Stimulated activated effector memory CD8-positive, alpha-beta T cell treated with anti-CD3 and anti-CD28 coated beads, Interleukin-12 subunit alpha, Interleukin-12 subunit beta, amount 100 ng/mL, for 72 hours (primary cell): ENCODE measurements at regions not wholly inside any gene's neighbourhood (a gene's known extent, or its start where the extent isn't known, plus 50 kb on each side); places are given as distances from the start of the nearest gene placed in this dataset.
"Not testable (repeated sequence)": the region's sequence is repeated elsewhere in the genome, so short reads cannot be mapped to it uniquely, and the experiment has no call there.

Source experiments
- ATAC-seq: fragments of 150-1000 bp; cut with Tn5 transposase; 2 replicates; pipeline ENCODE4 v1.10.0; 2021
- DNase-seq, 2 donors: peaks; one replicate each; pipeline ENCODE4 v3.0.0; 2021 to 2022; ENCODE audit warnings: low spot score in 2 of 2
- H3K27ac Mint-ChIP-seq: one replicate; pipeline ENCODE4 v1.8.0; 2022; ENCODE audit warnings: mild to moderate bottlenecking, mixed read lengths
- H3K36me3 Mint-ChIP-seq: one replicate; pipeline ENCODE4 v1.8.0; 2022; ENCODE audit warnings: mild to moderate bottlenecking, mixed read lengths
- H3K4me1 Mint-ChIP-seq: one replicate; pipeline ENCODE4 v1.8.0; 2022; ENCODE audit warnings: mixed read lengths
- H3K4me3 Mint-ChIP-seq: one replicate; pipeline ENCODE4 v1.8.0; 2022; ENCODE audit warnings: mild to moderate bottlenecking, mixed read lengths
- H3K9me3 Mint-ChIP-seq: one replicate; pipeline ENCODE4 v1.8.0; 2022; ENCODE audit warnings: mixed read lengths

DNA sequence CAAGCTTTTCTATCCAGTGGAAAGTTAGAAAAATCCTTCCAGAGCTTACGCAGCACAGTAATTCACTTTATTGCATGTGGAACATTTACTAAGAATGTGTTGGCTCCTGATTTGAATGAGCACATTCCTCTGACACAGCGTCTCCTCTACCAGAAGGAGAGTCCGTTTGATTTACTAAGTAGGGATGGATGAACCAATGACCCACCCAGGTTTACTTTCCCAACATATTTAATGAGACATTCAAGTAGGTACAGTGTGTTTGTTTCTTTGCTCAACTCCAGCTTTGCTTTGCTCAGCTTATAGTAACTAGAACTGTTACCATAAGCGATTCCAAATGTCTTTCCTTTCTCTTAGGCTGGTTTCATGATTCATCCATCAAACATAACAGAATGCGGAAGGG, 161.7 kb downstream of the SMARCA1 start:
- Mint-ChIP-seq H3K27ac (no peak overlapping the region), H3K4me3 (no peak overlapping the region), H3K9me3 (no peaks in the 10 kb centered on the region), H3K36me3 (no peaks in the 10 kb centered on the region), H3K4me1 (no peaks in the 10 kb centered on the region)
- ATAC-seq = no peak
- no peak for DNase-seq

DNA sequence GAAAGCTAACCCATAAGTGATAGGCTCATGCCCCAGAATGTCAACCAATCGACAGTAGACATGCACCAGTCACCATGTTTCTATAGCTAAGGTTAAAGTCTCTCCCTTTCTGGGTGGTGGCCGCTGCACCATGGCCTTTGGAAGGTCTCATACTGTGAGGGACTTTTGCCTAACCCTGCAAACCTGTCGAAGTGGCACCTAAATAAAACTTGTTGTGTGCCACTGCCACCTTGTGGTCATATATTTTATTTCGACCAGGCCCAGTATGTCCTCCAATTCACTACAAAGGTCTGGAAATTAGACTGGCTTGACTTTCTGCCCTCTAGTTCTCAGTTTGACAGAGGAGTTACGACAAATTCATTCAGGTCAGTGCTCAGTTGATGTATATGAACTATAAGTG, 163.1 kb downstream of the SMARCA1 start:
- H3K27ac Mint-ChIP-seq = no peak overlapping the region
- no peak overlapping the region for H3K4me3 Mint-ChIP-seq
- no peaks in the 10 kb centered on the region for H3K9me3 Mint-ChIP-seq
- DNase-seq (peak; percentile 1 to 49), ATAC-seq (no peak)
- no peaks in the 10 kb centered on the region for H3K4me1 Mint-ChIP-seq
- H3K36me3 Mint-ChIP-seq = no peaks in the 10 kb centered on the region

DNA sequence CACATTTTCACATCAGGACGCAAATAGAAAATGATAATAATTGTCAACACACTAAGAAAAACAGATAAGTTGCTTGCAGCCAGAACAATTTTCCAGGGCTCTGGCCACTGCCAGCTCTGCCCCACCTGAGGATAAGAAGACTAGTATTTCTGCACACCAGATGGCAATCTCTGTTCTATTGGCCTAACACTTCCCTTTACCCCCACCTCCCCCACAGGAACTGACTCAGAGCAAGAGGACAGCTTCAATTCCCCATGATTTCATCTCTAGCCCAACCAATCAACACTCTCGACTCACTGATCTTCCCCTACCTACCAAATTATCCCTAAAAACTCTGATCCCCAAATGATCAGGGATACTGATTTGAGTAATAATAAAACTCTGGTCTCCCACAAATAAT, 164.0 kb downstream of the SMARCA1 start:
- Mint-ChIP-seq H3K4me1 (no peaks in the 10 kb centered on the region), H3K9me3 (no peaks in the 10 kb centered on the region), H3K36me3 (no peaks in the 10 kb centered on the region), H3K27ac (no peak overlapping the region), H3K4me3 (no peak overlapping the region)
- DNase-seq = no peak
- no peak for ATAC-seq

DNA sequence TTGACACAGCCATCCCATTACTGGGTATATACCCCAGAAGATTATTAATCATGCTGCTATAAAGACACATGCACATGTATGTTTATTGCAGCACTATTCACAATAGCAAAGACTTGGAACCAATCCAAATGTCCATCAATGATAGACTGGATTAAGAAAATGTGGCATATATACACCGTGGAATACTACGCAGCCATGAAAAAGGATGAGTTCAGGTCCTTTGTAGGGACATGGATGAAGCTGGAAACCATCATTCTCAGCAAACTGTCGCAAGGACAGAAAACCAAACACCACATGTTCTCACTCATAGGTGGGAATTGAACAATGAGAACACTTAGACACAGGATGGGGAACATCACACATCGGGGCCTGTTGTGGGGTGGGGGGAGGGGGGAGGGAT, 165.9 kb downstream of the SMARCA1 start:
- not testable (repeated sequence) for DNase-seq, H3K4me3 Mint-ChIP-seq, H3K9me3 Mint-ChIP-seq, H3K36me3 Mint-ChIP-seq, H3K4me1 Mint-ChIP-seq, H3K27ac Mint-ChIP-seq, ATAC-seq

- ATAC-seq = no peak
- no peak for DNase-seq
- Mint-ChIP-seq H3K4me3 (no peak overlapping the region), H3K9me3 (peaks cover 3% of the 10 kb centered on the region), H3K4me1 (no peaks in the 10 kb centered on the region), H3K36me3 (no peaks in the 10 kb centered on the region), H3K27ac (no peak overlapping the region)
Observed at GRCh38 chrX:129347291-129347690, 176.0 kb downstream of the SMARCA1 start.

- Mint-ChIP-seq H3K27ac (no peak overlapping the region), H3K9me3 (peaks cover 3% of the 10 kb centered on the region), H3K4me3 (no peak overlapping the region), H3K4me1 (no peaks in the 10 kb centered on the region), H3K36me3 (no peaks in the 10 kb centered on the region)
- DNase-seq (no peak), ATAC-seq (no peak)
Observed at GRCh38 chrX:129346574-129346973, 176.7 kb downstream of the SMARCA1 start.

- not testable (repeated sequence) for H3K4me3 Mint-ChIP-seq, H3K27ac Mint-ChIP-seq, H3K36me3 Mint-ChIP-seq, H3K9me3 Mint-ChIP-seq, ATAC-seq, H3K4me1 Mint-ChIP-seq, DNase-seq
Observed at GRCh38 chrX:129337264-129337663, 186.0 kb downstream of the SMARCA1 start.

DNA sequence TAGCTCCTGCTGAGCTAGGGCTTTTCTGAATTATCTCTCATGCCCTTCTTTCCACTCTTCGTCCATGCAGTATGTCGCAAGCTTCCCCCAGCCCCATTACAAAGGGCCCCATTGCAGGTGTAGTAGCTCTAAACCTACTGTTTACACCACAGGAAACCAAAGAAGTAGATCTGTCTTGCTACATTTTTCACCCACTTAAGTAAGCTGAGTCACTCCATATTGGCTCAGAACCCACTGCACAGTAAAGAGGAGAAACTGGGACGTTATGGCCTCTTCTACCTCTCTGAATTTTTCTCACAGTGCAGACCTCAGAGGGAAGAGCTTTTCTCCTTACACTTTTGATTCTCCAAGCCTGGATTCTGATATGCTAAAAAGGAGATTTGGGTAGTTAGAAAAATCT, 200.2 kb downstream of the SMARCA1 start:
- H3K36me3 Mint-ChIP-seq = no peaks in the 10 kb centered on the region
- ATAC-seq = no peak
- H3K9me3 Mint-ChIP-seq = peaks cover 3% of the 10 kb centered on the region
- H3K4me1 Mint-ChIP-seq = no peaks in the 10 kb centered on the region
- no peak overlapping the region for H3K4me3 Mint-ChIP-seq
- no peak overlapping the region for H3K27ac Mint-ChIP-seq
- no peak for DNase-seq

DNA sequence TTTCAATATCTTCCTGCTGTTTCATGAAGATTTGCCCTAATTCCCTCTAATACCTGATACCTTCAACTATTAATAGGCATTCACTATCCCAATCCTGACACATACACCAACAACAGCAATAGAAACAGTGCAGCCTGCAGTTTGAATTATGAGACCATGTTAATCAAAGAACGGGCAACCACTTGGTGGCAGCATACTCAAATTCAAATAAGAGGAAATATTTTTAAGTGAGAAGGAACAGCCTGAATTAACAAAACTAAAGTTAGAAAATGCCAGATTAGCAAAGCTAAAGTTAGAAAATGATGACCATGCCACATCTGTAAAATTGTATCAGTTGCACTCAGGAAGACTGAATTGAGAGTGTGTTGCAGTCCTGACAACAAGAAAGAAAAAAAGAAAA, 204.9 kb downstream of the SMARCA1 start:
- H3K27ac Mint-ChIP-seq = no peak overlapping the region
- peaks cover 3% of the 10 kb centered on the region for H3K9me3 Mint-ChIP-seq
- no peak overlapping the region for H3K4me3 Mint-ChIP-seq
- H3K36me3 Mint-ChIP-seq = no peaks in the 10 kb centered on the region
- ATAC-seq = no peak
- no peaks in the 10 kb centered on the region for H3K4me1 Mint-ChIP-seq
- DNase-seq = no peak

GRCh38 chrX:129316461-129316860, 206.8 kb downstream of the SMARCA1 start:
- Mint-ChIP-seq H3K4me3 (no peak overlapping the region), H3K27ac (no peak overlapping the region), H3K4me1 (no peaks in the 10 kb centered on the region), H3K36me3 (no peaks in the 10 kb centered on the region), H3K9me3 (peaks cover 3% of the 10 kb centered on the region)
- ATAC-seq = no peak
- DNase-seq = no peak

GRCh38 chrX:129310000-129310399, 213.3 kb downstream of the SMARCA1 start:
- H3K27ac Mint-ChIP-seq = no peak overlapping the region
- no peak for ATAC-seq
- no peaks in the 10 kb centered on the region for H3K4me1 Mint-ChIP-seq
- no peak for DNase-seq
- no peaks in the 10 kb centered on the region for H3K36me3 Mint-ChIP-seq
- no peaks in the 10 kb centered on the region for H3K9me3 Mint-ChIP-seq
- H3K4me3 Mint-ChIP-seq = no peak overlapping the region

DNA sequence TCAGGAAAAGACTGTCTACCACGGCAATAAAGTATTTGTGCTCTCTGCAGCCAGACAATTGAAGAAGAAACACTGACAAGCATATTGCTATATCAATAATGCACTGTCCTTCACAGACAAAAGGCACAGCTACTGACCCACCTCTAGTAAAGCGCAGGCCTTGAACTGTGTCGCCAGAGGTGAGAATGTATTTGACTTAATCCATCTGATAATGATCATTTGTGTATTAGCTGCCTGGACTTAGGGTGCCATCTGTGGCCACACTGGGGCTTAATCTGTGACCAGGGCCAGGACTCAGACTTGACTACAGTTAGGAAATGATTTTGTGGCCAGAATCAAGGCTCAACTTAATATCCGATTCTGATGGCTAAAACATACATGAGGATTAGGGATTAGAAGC, 260.4 kb downstream of the SMARCA1 start:
- ATAC-seq (no peak), DNase-seq (no peak)
- Mint-ChIP-seq H3K27ac (no peak overlapping the region), H3K9me3 (no peaks in the 10 kb centered on the region), H3K4me1 (no peaks in the 10 kb centered on the region), H3K36me3 (no peaks in the 10 kb centered on the region), H3K4me3 (no peak overlapping the region)

- H3K36me3 Mint-ChIP-seq, DNase-seq, H3K4me1 Mint-ChIP-seq, ATAC-seq, H3K4me3 Mint-ChIP-seq, H3K9me3 Mint-ChIP-seq, H3K27ac Mint-ChIP-seq: not testable (repeated sequence)
Observed at GRCh38 chrX:129255516-129255915, 267.8 kb downstream of the SMARCA1 start.

- DNase-seq (no peak), ATAC-seq (no peak)
- Mint-ChIP-seq H3K4me1 (no peaks in the 10 kb centered on the region), H3K9me3 (no peaks in the 10 kb centered on the region), H3K36me3 (no peaks in the 10 kb centered on the region), H3K4me3 (no peak overlapping the region), H3K27ac (no peak overlapping the region)
Observed at GRCh38 chrX:129249563-129249962, 273.7 kb downstream of the SMARCA1 start.

DNA sequence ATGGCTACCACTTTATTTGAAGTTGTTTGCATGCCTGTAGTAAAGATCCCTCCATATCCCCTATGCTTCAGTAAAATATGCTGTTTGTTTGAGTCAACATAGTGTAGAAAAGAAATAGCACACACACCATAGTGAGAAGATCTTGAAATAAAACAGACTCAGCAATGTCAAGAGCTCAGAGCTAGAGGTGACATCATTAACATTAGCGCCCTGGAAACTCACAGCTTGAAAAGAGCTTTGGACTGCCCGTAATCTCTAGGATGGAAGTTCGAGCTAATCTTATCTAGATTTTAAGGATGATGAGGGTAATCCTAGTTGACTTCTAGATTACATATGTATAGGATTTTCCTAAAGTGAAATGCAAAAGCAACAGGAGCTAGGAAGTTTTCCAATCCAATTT, 275.6 kb downstream of the SMARCA1 start:
- Mint-ChIP-seq H3K36me3 (no peaks in the 10 kb centered on the region), H3K4me3 (no peak overlapping the region), H3K9me3 (no peaks in the 10 kb centered on the region), H3K27ac (no peak overlapping the region), H3K4me1 (no peaks in the 10 kb centered on the region)
- no peak for DNase-seq
- no peak for ATAC-seq

GRCh38 chrX:129239371-129239770, 283.9 kb downstream of the SMARCA1 start:
- H3K27ac Mint-ChIP-seq = no peak overlapping the region
- DNase-seq (no peak), ATAC-seq (no peak)

DNA sequence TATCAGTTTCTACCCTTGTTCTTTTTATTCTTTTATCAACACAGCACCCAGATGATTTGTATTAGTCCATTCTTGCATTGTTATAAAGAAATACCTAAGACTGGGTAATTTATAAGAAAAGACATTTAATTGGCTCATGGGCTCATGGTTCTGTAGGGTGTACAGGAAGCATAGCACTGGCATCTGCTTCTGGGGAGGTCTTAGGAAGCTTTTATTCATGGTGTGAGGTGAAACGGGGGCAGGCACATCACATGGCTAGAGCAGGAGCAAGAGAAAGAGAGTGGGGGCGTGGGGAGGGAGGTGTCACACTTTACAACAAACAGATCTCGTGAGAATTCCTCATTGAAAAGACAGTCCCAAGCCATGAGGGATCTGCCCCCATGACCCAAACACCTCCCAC, 285.3 kb downstream of the SMARCA1 start:
- Mint-ChIP-seq H3K9me3 (peaks cover 3% of the 10 kb centered on the region), H3K27ac (no peak overlapping the region), H3K4me1 (no peaks in the 10 kb centered on the region), H3K4me3 (no peak overlapping the region), H3K36me3 (no peaks in the 10 kb centered on the region)
- DNase-seq = no peak
- ATAC-seq = no peak

More at GRCh38 chrX:129239371-129239770, 283.9 kb downstream of the SMARCA1 start:
- Mint-ChIP-seq H3K4me1 (no peaks in the 10 kb centered on the region), H3K4me3 (no peak overlapping the region), H3K36me3 (no peaks in the 10 kb centered on the region), H3K9me3 (peaks cover 3% of the 10 kb centered on the region)
